ENCODE measurements at regions not wholly inside any gene's neighbourhood (a gene's known extent, or its start where the extent isn't known, plus 50 kb on each side); places are given as distances from the start of the nearest gene placed in this dataset.

GRCh38 chr12:90037740-90038139 lies 329.1 kb upstream of the ATP2B1 start:
- DNase-seq (ENCODE audit: low read depth): no peak
- no peak overlapping the region for H3K4me3 ChIP-seq (ENCODE audit: low read length)
- no peak for TF ChIP-seq CTCF (conservative IDR thresholded peaks at IDR 0.05; ENCODE audit: low read depth, low read length)

GRCh38 chr12:90036637-90037036 lies 328.0 kb upstream of the ATP2B1 start:
- no peak overlapping the region for H3K4me3 ChIP-seq (ENCODE audit: low read length)
- no peak for TF ChIP-seq CTCF (conservative IDR thresholded peaks at IDR 0.05; ENCODE audit: low read depth, low read length)
- DNase-seq (ENCODE audit: low read depth): no peak

GRCh38 chr12:90030726-90031125 lies 322.1 kb upstream of the ATP2B1 start:
- no peak overlapping the region for H3K4me3 ChIP-seq (ENCODE audit: low read length)
- TF ChIP-seq CTCF (conservative IDR thresholded peaks at IDR 0.05; ENCODE audit: low read depth, low read length): no peak
- DNase-seq (ENCODE audit: low read depth): no peak

- no peak for DNase-seq (ENCODE audit: low read depth)
Measured at GRCh38 chr12:90029317-90029716, 320.7 kb upstream of the ATP2B1 start.

GRCh38 chr12:90028635-90029051 lies 320.0 kb upstream of the ATP2B1 start:
- H3K4me3 ChIP-seq (ENCODE audit: low read length): no peak overlapping the region
- no peak for DNase-seq (ENCODE audit: low read depth)
- no peak for TF ChIP-seq CTCF (conservative IDR thresholded peaks at IDR 0.05; ENCODE audit: low read depth, low read length)

More at GRCh38 chr12:90029317-90029716, 320.7 kb upstream of the ATP2B1 start:
- TF ChIP-seq CTCF (conservative IDR thresholded peaks at IDR 0.05; ENCODE audit: low read depth, low read length): no peak
- no peak overlapping the region for H3K4me3 ChIP-seq (ENCODE audit: low read length)

- DNase-seq (ENCODE audit: low read depth): no peak
- H3K4me3 ChIP-seq (ENCODE audit: low read length): no peak overlapping the region
- TF ChIP-seq CTCF (conservative IDR thresholded peaks at IDR 0.05; ENCODE audit: low read depth, low read length): no peak
Measured at GRCh38 chr12:90027889-90028634, 319.4 kb upstream of the ATP2B1 start.

GRCh38 chr12:90027041-90027440 lies 318.4 kb upstream of the ATP2B1 start:
- H3K4me3 ChIP-seq (ENCODE audit: low read length): no peak overlapping the region
- DNase-seq (ENCODE audit: low read depth): no peak
- no peak for TF ChIP-seq CTCF (conservative IDR thresholded peaks at IDR 0.05; ENCODE audit: low read depth, low read length)

All from retinal pigment epithelial cell (primary cell).